ENCODE measurements at regions not wholly inside any gene's neighbourhood (a gene's known extent, or its start where the extent isn't known, plus 50 kb on each side); places are given as distances from the start of the nearest gene placed in this dataset.

DNA sequence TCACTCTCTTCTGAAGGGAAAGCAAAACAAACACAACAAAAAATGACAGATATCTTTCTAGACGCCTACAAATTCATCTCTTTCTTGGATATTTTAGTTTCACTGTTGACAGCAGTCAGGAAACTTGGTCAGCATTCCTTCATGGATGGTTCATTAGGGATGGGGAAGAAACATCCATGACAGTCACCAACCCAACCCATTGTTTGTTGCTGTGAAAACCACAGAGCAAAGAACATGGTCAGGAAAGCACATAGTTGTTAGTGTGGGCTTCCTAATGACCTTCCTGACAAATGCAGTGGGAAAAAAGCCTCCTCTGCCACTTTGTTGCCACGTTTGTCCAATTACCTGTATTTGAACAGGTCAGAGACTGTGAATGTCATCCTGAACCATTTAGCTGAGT is 139.8 kb upstream of the SNX19 start:
- DNase-seq: no peak

DNA sequence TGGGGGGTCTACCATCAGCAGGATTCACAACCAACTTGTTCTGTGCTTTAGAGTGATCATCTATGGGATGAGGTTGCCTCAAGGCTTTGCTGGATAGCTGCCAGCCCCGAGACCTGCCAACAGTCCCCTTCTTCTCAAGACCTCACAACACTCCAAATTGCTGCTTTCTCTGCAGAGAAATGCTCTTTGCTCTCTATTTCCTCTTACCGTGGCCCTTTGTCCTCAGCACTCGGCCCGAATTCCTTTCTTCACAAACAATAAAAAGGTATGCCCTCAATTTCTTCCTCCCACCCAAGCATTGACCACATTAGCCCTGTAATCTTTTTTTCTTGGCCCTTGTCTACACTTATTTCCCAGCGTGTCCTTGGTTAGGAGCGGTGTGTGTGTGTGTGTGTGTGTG is 147.4 kb upstream of the SNX19 start:
- no peak for DNase-seq

DNA sequence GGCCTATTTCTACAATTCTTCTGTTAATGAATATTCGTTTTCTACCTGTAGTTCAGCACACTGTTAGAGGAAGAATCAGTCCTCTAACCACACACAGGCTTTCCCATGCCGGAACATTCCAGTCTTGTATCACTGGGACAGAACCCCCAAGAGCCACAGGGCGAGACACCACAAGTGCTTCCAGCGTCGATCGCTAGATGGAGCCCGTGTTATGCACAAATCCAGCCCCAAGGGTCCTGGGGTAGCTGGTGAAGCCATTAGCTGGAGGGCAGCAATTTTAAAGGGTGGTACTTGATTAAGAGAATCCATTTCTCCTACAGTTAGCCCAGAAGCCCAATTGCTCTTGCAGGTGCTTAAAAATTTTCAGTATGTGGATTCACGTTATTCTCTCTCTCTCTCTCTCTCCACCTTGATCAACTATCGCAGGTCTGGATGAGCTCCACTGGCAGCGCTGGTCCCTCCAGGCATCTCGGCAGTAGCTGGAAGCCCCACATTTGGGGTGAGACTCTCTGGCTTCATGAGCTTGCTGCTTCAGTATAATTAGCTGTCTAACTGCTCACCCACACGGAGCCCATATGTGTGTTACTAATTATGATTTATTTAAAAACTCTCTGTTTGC is 148.2 kb upstream of the SNX19 start:
- DNase-seq: no peak

DNA sequence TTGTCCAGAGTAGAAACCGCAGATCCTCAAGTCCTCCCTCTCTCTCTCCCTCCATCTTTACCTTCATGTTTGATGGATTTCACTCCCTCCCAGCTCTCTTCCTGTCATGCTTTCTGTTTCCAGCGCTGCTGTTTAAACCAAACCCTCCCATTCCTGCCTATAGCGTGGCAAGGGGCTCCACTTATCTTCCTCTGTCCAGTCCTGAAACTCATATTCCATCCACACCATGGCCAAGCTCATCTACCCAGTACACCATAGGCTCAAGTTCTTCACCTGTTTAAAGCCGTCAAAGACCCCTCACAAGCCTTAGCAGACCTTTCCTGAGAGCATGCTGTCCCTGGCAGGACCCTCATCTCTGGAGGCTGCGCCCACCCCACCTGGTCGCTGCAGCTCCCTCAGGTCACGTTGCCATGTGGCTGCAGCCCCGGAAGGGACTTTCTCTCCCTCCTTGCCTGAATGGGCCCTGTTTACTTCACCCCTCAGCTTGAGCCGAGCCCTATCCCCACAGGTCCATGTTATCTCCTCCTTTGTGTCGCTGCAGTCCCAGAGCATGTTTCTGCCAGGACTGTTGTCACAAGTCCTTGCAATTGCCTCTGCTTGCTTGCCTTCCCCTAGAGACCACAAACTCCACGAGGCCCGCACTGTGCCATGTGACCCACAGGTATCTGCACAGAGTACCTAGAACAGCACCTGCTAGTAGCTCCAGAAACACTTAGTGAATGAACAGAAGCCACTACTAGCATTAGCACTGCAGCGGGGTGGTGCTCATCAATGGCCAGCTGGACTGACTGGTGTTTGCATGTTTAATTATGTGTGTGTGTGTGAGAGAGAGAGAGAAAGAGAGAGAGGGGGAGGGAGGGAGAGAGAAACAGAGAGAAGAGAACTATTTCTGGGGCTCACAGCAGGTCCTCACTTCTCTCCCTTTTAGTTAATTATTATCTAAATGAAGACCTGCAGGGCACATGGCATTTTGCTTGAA is 149.4 kb upstream of the SNX19 start:
- DNase-seq: no peak

DNA sequence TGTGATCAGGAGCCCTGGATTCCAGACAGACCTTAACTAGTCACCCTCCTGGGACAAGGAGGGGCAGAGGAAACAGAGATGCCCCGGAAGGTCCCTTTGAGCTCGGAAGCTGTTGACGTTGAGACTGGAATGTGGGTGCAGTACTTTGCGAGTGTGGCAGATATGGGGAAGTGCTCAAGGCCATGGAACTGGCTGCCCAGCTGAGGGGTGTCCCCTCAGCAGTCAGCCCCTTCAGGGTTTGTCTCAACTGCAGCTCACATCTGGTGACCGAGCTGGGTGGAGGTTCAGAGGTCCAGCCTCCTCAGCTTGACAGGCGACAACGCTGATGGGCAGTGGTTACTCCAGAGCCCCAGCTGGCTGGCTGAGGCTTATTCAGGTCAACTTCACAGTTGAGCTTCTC is 150.3 kb upstream of the SNX19 start:
- no peak for DNase-seq

DNA sequence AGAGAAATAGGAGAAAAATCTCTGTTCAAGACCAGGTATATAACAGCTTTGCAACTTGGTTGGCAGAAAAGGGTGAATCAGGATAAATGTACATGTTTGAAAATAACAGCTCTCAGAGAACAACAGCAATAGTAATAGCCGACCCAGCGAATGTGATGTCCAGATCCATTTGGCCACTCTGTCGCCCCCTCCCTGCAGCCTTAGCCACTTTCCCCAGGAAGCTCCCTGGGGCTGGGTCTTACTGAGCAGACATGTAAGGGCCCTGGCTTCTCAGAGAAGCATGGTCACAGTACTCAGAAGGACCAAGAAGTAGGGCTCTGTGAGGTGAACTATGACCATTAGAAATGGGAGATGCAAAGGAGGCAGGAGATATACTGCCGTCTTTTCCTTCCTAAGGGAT is 154.1 kb upstream of the SNX19 start:
- no peak for DNase-seq

DNA sequence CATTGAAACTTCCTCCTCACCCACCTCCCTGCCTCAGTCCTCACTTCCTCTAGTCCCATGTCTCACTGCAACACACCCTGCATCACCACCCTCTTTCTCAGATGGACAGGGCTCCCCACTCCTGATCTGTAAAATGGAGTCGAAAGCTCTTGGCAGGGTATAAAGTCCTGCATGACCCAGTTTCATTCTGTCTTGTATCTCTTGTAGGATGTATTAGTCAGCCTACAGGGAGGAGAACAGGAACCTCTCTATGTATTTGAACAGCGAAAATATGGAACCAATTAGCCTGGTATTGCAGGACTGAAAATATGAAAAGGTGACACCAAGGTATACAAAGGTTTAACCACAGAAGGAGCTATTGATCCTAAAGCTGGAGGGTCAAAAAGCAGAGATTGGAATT is 156.9 kb upstream of the SNX19 start:
- no peak for DNase-seq

DNA sequence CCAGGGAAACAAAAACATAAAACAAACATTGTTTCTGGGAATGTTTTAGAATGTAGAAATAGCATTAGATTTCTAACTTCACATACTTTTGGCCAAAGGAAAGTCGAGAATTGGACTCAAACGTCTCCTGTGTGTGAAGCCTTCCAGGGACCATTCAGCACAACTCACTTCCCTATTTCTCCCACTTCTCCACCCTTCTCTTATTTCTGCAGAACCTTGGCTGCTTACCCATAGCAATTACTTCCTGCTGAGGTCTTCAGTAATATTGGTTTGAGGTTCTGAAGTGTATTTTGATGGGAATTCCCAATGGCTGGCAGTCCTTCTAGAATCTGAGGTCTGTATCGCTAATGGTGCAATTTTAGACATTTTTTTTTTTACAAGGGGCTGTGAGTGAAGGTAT is 158.3 kb upstream of the SNX19 start:
- no peak for DNase-seq

DNA sequence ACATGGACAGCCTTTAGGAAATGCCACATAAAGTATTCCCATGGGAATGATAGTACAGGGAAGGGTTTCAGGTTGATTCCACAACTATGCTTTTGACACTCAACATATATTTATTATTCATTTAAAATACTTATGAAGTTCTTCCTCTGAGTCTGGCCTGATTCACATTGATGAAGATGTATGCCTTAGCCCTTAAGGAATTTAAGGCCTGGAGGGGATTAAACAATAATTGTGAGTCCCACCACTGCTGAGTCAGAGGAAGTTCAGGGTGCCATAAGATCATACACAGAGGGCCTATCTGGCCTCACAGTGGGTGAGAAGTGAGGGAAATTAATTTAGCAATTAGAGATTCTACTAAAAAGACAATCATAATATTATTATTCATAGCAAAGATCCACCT is 161.1 kb upstream of the SNX19 start:
- DNase-seq: no peak

DNA sequence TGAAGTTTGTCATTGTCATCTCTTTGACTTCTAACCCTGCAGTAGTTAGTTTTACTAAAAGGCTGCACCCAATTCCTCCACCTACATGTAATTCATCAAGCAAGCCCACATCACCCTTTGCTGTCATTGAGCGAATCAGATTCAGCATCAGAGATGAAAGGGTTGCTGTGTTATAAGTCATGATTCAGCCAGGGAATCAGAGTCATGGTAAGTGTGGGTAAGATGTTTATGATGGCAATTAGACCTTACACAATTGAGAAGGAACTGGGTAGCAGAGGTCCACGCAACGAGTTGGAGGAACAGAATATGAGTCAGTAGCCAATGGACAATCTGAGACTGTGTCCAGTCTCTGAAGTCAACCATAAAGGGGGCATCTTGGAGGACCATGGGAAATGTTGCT is 162.8 kb upstream of the SNX19 start:
- DNase-seq: no peak

DNA sequence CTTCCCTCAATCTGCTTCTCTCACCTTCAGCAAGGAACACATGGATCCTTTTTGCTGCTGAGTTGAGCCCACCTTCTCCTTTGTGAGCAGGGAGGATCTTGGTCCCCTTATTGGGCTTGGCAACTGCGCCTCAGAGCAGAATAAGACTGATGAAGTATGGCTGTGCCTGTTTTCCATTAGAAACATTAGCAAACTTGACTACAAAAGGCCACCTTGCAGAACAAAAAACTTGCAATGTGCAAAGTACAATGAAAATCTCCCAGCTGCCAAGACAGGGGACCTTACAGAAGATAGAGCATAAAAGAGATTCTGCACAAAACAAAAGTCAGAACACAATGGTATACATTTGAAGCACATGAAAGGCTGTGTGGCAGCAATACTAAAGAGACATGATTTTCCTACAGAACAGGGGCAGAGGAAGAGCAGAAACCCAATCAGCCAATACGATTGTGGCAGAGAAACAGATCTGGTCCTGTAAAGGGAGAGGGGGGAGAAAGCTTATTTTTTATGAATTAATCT is 173.5 kb upstream of the SNX19 start:
- DNase-seq: no peak

DNA sequence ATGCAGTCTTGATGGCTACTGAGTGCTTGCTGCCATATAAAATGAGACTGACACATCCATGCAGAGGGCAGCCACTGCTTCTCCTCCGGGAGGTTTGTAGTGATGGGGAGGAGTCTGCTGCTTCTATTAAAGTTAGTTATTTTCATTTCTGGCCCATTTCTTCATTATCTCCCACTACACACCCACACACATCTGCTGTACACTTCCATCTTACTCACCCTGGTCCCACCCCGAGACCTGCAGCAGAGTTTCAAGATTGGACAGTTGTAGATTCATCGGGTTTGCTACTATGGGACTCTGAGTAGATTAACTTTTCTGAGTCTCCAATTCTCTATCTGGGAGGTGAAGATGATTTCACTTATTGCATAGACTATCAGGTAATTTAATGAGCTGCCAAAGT is 176.2 kb upstream of the SNX19 start:
- DNase-seq: no peak

DNA sequence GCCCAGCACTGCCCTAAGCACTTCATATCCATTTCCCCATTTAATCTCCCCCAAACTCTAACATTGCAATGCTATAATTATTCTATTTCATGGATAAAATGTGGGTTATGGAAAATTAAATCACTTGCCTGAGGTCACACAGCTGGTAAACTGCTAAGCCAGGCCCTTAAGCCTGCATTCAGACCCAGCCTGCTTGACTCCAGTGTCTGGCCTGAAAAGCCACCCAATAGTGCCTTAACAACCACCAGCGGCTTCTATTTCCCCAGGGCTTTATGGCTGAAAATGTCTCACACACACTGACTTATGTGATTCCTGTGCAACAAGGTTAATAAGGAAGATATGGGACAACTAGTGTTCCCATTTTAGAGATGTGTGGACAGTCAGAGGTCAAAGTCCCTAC is 178.5 kb upstream of the SNX19 start:
- no peak for DNase-seq

DNA sequence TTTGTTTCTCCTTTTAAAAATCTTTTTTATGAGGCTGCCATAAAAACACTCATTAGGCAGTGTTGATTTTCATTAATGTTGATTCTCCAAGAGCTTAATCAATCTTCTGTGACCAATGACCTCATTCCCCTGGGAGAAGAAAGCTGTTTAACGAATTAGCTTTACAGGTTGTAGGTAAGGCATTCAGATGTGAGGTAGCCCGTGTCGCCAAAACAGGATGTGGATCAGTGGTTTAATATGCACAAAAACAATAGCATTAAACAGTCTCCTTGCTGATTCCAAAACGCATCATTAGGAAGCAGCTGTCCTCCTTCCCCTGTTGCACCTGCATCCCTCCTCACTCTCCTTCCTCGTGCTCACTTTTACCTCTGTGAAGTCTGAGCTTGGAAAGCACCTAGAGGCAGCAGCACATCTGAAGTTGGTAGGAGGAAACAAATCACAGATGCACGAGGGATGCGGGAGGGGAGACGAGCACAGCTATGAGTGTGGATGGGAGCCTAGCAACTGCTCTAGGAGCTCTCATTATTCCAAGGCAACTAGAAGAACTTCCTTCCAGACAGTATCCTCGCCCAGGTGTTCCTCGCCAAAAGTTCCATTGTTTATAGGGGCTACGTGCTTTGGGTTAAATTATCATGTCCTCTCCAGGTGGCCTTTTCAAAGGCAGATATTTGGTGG is 179.4 kb upstream of the SNX19 start:
- no peak for DNase-seq

DNA sequence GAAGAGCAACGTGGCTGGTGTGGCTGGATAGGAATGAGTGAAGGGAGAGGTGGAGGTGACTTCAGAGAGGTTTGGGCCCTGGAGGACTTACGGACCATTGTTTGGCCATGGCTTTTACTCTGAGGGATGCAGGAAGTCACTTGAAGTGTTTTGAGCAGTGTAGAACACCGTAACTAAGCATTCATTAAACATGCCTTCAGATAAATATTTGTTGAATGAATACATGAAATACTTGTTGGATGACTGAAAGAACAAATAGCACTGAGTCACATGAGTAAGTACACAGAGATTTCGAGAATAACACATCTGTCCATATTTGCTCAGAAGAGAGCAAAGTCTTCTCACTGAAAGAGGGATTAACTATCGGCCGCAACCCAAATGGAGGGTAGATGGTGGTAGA is 182.7 kb upstream of the SNX19 start:
- no peak for DNase-seq

DNA sequence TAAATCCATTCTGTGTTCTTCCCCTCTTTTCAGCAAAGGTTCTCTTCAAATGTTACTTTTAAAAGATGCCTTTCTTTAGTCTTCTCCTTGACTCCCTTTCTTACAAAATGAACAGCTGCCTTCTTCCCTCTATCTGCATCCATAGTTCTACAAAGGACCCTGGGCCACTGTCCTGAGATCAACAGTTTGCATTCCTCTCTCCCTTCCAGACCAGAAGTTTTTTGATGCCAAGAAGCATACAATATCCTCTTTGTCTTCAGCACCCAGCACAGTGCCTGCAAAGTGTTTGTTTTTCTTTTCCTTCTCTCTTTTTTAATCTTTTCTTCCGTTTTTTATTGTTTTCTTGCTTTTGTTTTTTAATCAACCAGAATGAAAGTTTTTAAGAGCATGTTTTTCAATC is 183.5 kb upstream of the SNX19 start:
- DNase-seq: no peak

DNA sequence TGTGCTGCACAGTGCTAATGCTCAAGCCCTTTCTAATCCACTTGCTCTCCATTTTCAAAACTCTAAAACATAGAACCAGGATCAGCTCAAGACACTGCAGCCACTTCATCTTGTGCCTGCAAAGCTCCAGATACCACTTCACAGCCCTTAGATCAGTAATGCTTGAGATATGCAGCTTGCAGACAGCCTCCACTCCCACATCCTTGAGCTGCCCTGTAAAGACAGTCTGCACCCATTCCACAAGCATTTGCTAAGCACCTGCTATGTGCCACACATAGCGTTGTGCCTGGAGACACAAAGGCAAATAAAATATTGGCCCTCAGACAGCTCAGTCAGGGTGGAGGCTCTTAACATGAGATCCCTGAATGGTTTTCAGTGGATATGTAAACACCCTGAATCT is 192.5 kb upstream of the SNX19 start:
- DNase-seq: no peak

DNA sequence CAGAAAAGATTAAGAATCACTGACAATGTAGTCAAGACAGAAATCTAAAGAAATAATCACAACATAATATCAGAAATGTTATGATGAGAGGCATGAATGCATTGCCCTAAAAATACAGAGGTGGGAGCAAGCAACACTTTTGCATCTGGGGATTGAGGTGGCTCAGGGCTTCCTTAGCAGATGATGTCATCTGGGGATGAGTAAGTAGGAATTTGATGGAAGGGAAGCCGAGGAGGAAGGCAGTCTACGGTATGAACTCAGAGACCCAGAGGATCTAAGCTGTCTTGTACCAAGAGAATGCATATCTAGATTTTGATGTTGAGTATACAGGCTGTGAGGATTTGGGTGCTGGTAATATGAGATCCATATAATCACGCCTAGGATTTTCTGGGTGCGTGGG is 193.0 kb upstream of the SNX19 start:
- DNase-seq: no peak

DNA sequence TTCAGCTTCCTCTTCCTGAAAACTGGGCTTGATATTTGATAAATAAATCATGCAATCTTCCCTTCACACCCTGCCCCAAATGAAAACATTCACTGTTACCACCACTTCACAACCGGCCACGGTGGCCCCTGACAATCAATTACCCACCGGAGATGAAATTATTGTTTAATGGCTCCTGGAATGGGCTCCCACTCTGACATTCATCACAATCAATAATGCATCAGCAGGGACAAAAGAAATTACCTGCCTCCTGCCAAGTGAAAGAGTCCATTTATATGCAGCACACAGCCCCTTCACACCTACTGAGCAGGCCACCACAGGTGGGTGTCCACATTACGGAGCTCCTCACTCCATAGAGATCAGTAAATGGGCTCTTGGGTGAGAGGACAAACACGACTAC is 193.5 kb upstream of the SNX19 start:
- no peak for DNase-seq

DNA sequence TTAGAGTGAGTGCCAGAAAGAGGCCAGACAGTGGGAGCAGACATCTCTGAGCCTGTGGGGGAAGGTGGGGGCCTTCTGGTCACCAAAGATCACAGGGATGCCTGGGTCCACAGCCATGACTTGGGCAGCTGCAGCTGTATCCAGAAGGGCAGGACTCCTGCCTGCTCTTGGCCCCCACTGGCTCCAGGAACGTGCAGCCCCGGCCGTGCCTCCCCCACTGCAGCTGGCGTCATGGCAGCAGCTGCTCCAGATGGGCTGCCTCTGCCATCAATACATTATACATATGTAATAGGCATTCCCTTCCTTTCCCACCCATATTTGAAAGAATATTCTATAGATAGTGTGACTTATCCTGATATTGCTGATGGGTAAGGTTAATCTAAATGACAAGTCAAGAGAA is 195.5 kb upstream of the SNX19 start:
- no peak for DNase-seq

DNA sequence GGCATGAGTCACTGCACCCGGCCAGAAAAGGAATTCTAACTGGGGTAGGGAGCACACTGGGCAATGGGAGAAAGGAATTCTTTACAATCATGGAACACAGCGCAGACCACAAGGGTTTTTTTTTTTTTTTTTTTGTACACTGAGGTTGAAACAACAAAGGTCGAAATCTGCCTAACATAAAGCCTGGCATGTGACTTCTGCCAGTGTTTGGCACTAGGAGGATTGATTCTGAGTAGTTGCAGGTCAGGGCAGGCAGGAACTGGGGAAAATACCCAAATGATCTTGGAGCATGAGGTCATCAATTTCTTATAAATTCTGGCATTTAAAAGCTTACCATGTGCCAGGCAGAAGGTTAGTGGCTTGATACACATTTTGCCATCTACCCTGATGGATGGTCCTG is 202.0 kb upstream of the SNX19 start:
- DNase-seq: no peak

DNA sequence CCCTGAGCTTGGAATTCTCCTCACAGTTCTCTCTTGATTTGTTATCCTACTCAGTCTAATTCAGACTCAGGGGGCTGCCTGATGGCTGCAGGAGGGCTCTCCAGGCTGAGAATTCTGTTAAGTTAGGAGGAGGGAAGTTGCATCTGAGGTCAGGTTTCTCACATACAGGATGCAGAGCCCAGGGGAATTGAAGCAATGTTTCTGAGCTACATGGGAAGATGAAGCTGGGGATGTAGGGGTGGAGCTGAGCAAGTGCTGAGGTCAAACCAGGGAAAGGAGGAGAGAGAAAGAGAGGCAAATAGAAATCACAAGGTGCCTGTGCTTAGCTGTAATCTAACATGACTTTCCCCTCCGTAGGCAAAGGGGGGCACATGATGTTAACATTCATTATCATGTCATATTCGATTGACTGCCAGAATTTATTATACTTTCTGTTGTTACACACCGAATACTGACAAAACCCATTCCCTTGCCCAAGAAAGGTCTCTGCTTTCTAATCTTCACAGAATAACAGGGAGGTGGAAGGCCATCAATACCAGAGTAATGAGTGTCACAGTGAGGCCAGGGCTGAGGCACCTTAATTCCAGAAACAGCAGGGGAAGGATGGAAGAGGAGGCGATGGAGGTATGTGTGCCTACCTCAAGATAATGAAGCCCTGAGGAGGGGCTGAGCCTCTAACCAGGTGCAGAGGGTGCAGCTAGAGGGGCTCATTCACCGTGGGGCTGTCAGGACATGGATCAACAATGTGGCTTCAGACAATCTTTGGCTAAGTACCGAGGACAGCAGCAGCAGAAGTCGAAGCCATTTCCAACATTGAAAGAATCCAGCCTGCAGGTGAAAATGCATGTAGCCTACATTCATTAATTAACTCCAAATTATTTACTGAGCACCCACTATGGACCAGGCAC is 205.4 kb upstream of the SNX19 start:
- no peak for DNase-seq

DNA sequence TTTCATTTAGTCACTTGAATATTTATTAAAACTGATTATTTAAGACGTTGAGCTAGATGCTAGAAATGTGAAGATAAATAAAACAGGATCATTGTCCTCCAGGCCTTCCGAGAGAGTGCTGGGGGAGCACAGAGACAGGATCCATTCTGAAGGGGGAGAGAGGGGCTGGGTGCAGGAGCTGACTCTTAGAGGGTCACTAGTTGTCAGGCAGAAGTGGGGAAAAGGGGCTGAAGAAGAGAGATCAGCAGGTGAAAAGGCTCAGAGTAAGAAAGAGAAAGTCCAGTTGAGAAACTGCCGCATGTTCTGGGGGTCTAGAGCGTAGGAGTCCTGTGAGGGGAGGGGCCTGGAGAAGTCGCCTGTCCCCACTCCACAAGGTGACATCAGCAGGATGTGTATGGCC is 206.2 kb upstream of the SNX19 start:
- DNase-seq: no peak
